NCI-H748 (cell line): ENCODE measurements at regions not wholly inside any gene's neighbourhood (a gene's known extent, or its start where the extent isn't known, plus 50 kb on each side); places are given as distances from the start of the nearest gene placed in this dataset.

ENCODE experiments used
- DNase-seq: peaks from one replicate; lab custom pipeline; 2025; ENCODE audit not compliant: unreplicated experiment; lab: John Stamatoyannopoulos, UW

DNA sequence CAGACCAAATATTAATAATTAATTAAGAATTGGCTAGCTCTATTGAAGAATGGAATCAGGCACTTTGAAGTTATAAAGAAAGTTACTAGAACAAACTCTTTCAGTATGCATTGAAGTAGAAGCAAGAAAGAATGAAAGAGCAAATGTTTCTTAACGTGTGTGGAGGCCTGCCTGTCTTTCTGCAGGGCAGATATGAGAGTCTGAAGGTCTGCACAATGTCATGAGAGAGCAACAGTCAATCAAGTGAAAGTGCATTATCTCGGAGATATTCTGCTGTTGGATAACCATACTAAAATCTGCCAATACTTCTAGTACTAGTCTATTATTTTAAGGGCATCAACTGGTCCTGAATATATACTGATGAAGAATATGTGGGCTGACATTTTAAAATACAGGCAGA, 1270.8 kb downstream of the ZPLD1 start:
- DNase-seq = no peak

GRCh38 chr3:103706671-103707070, 1271.9 kb downstream of the ZPLD1 start:
- no peak for DNase-seq

GRCh38 chr3:103711670-103712069, 1276.9 kb downstream of the ZPLD1 start:
- no peak for DNase-seq

- peak; percentile 35 for DNase-seq
Observed at GRCh38 chr3:103712320-103713008, 1277.6 kb downstream of the ZPLD1 start.

DNA sequence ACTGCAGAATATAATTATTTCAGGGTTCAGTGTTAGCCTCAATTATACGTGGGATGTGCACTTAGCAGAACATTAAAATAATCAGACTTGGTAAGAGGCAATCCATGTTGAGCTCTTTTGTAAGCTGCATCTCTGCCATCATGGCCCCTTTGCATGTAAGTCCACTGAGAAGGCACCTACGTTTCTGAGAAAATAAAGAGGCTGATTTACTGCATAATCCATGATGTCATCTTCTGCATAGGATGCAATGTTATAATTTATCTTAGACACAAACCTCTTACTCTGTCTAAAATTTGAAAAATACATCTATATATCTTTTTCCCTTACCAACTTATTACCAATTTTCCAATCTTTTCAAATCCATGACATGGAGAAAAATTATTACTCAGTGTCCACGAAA, 1294.7 kb downstream of the ZPLD1 start:
- no peak for DNase-seq

GRCh38 chr3:103730744-103731143, 1295.9 kb downstream of the ZPLD1 start:
- no peak for DNase-seq

GRCh38 chr3:103752986-103753385, 1318.2 kb downstream of the ZPLD1 start:
- DNase-seq = no peak

DNA sequence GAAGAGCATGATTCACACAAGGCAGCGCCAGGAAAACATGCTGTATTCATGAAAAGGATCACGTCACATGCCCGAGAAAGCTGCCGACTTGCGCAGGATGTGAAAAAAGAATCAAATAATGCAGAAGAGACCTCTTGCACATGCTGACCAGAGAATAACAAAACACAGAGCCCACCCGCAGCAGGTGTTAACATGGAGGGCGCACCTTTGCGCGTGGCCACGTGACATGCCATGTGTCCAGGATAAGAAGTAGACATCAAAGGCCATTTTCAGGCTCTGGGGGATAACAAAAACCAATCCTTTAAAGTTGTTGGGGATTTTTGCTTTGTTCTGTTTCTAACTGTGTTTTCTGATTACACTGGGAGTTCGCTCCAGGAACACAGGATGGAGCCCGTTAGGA, 1332.8 kb downstream of the ZPLD1 start:
- peak; percentile 86 for DNase-seq

DNA sequence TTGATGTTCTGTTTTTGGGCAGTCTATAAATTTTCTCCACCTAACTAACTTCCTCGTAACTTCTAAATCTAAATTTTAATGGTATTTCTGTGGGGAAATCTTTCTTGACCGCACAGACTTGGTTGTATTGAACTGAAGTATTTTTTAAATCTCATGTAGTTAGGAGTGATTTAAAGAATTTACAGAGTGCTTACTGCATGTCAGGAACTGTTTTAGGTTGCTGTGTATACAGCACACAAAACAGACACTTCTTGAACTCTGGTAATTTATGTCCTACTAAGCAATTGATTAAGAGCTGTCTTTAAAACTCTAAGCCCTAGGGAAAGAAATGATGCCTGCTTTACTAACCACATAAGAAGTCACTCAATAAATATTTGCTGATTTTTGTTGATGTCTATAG, 1350.2 kb downstream of the ZPLD1 start:
- DNase-seq = no peak

GRCh38 chr3:103785537-103785936, 1350.7 kb downstream of the ZPLD1 start:
- no peak for DNase-seq

GRCh38 chr3:103786296-103786695, 1351.5 kb downstream of the ZPLD1 start:
- no peak for DNase-seq

- no peak for DNase-seq
Observed at GRCh38 chr3:103787164-103787871, 1352.5 kb downstream of the ZPLD1 start.

DNA sequence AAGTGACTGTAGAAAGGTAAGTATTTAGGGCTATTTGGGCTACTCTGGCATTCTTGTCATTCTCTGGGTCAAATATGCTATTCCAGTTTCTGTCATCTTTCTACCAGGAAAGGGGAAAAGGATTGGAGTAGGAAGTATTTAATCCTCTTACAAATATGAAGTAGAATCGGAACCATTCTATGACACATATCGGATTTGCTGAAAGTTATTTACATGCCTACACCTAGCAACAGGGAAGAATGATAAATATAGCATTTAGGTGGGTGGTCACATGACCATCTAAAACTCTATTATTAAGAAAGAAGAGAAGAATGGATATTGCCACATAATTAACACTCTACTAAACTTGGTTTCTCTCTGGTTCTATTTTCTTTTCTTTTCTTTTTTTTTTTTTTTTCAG, 1353.1 kb downstream of the ZPLD1 start:
- no peak for DNase-seq

GRCh38 chr3:103791786-103792515, 1357.1 kb downstream of the ZPLD1 start:
- no peak for DNase-seq

DNA sequence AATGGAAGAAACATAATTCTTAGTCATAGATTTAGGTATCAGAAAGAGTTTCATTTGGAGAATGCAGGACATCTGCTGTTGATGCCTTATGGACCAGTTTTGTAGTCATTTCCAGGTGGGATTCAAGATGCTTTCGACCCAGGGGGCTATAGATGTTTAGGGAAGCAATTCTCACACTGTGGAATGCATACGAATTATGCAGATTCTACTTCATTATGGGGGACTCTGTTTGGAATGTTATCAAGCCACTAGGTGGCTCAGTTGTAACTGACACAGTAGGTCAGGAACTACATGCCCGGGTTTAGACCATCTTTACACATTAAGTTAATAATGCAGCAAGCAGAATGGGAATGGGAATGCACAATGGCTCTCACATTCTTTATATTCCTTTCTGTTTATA, 1359.8 kb downstream of the ZPLD1 start:
- peak; percentile 43 for DNase-seq

DNA sequence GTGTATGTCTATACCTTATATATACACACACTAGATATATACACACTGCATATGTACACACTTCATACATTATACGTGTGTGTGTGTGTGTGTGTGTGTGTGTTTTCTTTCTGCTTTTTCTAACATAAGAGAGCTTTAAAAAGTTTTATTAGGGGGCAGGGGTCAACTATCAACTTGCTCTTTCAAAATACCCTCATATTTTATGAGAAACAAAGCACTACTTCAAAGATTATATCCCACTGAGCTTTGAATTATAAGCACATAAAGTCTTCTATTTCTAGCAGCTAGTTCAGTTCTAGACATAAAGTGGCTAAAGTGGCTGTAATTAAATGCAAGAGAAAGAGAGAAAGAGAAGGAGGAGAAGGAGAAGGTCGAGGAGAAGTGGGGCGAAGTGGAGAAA, 1361.3 kb downstream of the ZPLD1 start:
- no peak for DNase-seq

DNA sequence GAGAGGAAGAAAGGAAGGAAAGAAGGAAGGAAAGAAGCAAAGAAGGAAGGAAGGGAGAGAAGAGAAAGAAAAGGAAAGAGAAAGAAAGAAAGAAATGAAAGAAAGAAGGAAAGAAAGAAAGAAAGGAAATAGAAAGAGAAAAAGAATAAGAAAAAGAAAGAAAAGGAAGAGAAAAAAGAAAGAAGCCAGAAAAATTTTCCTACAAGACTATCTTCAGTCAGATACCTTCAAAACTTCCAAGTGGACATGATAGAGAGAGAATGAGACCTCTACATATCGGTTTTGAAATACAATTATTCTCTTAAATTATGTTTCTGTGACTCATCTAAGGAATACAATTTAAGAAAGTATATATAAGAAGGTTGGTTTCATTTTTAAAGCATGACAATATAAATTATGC, 1369.0 kb downstream of the ZPLD1 start:
- DNase-seq = no peak

- DNase-seq = no peak
Observed at GRCh38 chr3:103810167-103810566, 1375.4 kb downstream of the ZPLD1 start.

DNA sequence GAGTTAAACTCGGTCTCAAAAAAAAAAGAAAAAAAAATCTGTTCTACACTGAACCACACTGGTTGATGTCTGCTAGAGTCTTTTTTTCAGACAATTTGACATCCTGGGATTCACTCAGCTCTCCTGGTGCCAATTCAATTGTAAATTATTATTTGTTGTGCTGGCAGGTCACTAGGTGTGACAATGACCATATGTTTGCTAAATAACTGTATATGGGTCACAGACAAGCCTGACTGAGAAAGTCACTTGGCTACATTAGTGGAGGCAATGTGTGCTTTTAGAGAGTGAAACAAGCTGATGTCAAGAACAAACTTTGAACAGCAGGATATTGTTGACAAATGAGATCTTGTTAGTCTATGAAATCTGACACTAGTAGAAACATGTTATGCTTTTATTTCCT, 1379.1 kb downstream of the ZPLD1 start:
- DNase-seq = peak; percentile 52

DNA sequence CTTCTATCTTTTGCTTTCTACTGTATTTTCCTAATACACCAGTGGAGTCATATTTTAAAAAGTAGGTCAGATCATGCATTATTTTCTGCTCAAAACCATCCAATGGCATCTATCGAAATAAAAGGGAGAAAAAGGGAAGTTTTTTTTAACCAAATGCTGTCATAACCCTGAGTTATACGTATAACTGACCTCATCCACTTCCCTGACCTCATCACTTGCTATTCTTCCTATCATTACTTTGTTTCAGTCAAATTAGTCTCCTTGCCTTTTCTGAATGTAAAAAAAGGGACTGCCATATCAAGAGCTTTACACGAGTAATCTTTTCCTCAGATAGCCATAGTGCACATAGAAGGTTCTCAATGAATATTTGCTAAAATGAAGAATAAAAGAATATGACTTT, 1383.6 kb downstream of the ZPLD1 start:
- no peak for DNase-seq

- no peak for DNase-seq
Observed at GRCh38 chr3:103818800-103819199, 1384.0 kb downstream of the ZPLD1 start.

GRCh38 chr3:103825586-103825985, 1390.8 kb downstream of the ZPLD1 start:
- DNase-seq = no peak
